Astrocyte (in vitro differentiated cells and primary cell): ENCODE measurements at regions not wholly inside any gene's neighbourhood (a gene's known extent, or its start where the extent isn't known, plus 50 kb on each side); places are given as distances from the start of the nearest gene placed in this dataset.

ENCODE experiments used
- CTCF ChIP-seq: IDR thresholded peaks from 2 replicates; pipeline ENCODE4 v1.5.1; 2011; ENCODE audit warnings: low read depth, mild to moderate bottlenecking, inconsistent platforms, low read length, moderate library complexity; ENCODE audit not compliant: insufficient read depth
- EZH2 ChIP-seq: IDR thresholded peaks from 2 replicates; pipeline ENCODE4 v1.6.1; 2012; ENCODE audit warnings: mild to moderate bottlenecking, low read length, inconsistent platforms; ENCODE audit not compliant: insufficient read depth

- no peak for TF ChIP-seq CTCF
- TF ChIP-seq EZH2 = no peak
These were observed 61.1 kb upstream of the RNF144B start for GRCh38 chr6:18326001-18326400.
